Body of pancreas (tissue), 4 donors: ENCODE measurements at regions not wholly inside any gene's neighbourhood (a gene's known extent, or its start where the extent isn't known, plus 50 kb on each side); places are given as distances from the start of the nearest gene placed in this dataset.
"Not testable (repeated sequence)": the region's sequence is repeated elsewhere in the genome, so short reads cannot be mapped to it uniquely, and the experiment has no call there.

Source experiments
- ATAC-seq: fragments of 150-250 bp; one replicate; pipeline ENCODE4 v1.9.1; 2016
- DNase-seq, 4 donors: peaks; one replicate each; pipeline ENCODE4 v3.0.0-alpha.2; 2019
- H3K27ac ChIP-seq, 4 donors: fragments of 200-600 bp; sonication (generic); 1 replicate in 3 of 4; 2 replicates in 1 of 4; pipeline versions ENCODE4 v1.5.1 to v1.6.1; 2016 to 2019; ENCODE audit warnings: mild to moderate bottlenecking in 1 of 4, mixed read lengths in 1 of 4, moderate library complexity in 1 of 4
- H3K27me3 ChIP-seq, 2 donors: fragments of 200-600 bp; sonication (generic); one replicate each; pipeline ENCODE4 v1.6.0; 2016; ENCODE audit warnings: mild to moderate bottlenecking in 1 of 2
- H3K36me3 ChIP-seq, 2 donors: fragments of 200-600 bp; sonication (generic); replicated peaks in 1 of 2; 2 replicates each; pipeline ENCODE4 v1.5.1; 2016; ENCODE audit warnings: low read depth in 2 of 2; ENCODE audit not compliant: insufficient read depth in 1 of 2
- H3K4me1 ChIP-seq: fragments of 200-600 bp; sonication (generic); one replicate; pipeline ENCODE4 v1.6.0; 2016
- H3K4me3 ChIP-seq, 2 donors: fragments of 200-600 bp; sonication (generic); 1 replicate in 1 of 2; 2 replicates in 1 of 2; pipeline ENCODE4 v1.5.1; 2016 to 2019
- H3K9me3 ChIP-seq, 3 donors: fragments of 200-600 bp; sonication (generic); 1 replicate in 2 of 3; 2 replicates in 1 of 3; pipeline ENCODE4 v1.5.1; 2016
- POLR2A ChIP-seq, 3 donors: fragments of 450-650 bp; IDR thresholded peaks; one replicate each; pipeline ENCODE4 v1.6.1; 2016; ENCODE audit warnings: antibody characterized with exemption in 3 of 3, mild to moderate bottlenecking in 2 of 3
- WGBS, 2 donors: methylation state at CpG; one replicate each; pipeline ENCODE4 v1.1.5; 2017; 5-methylcytosine and 5-hydroxymethylcytosine counted together
- intact Hi-C: fragments of 100-400 bp; cut with DNase I; formaldehyde crosslinking; loops from one replicate; pipeline ENCODE4 v1.15.1; 2023
- TF ChIP-seq, protein P1 (sequence below), 7 experiments: fragments of 450-650 bp in 4 of 7; fragments of 200-600 bp in 3 of 7; sonication (generic) in 3 of 7; IDR thresholded peaks; one replicate each; pipeline ENCODE4 v1.5.1; 2016 to 2019; ENCODE audit warnings: antibody characterized with exemption in 7 of 7

DNA sequence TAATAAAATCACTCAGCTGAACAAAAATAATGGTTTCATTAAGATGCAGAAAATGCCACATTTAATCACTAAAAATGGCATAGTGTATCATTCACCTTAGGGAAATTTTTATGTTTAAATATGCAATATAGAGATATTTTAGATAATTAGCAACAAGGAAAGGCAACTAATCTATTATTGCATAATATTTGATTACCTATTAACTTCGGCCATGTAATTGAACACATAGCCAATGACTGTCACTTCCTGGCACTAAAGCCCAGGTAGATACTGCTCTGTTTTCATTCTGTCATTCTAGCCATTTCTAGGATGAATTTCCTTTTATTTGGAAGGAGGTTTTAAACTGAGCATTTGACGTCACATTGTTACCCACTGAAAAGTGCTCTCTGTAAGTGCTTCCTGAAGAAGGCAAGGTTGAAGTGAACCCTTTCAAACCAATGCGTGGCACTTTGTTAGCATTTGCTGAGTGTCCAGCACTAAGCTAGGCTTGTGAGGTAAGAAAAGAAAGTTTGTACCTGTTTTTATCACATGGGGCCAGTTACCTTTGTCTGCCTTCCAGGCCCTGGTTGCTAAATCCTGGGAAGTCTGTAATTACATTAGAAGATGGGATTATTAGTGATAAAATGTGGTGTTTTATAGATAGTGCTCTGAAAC, 67.8 kb upstream of the LSM6 start:
- WGBS, 2 donors, result 50 to 57% methylated on average over 3 of the region's 3 CpGs

DNA sequence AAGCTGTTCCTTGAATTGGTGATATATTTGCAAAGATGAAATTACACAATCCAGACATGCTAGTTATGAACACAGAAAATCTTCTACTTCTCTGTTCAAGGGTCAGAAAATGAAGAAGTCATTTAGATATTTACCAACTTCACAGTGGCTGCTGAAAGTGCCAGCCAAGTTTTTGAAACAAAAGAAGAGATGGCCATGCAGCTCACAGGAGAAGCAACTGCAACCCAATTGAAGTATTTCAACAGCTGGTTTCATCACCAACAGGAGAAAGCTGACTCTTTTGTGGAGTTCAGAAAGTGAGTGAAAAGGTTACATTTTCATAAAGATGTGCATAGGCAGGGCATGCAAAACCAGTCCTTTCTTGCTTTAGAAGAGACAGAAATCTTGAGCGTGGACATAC, 70.1 kb upstream of the LSM6 start:
- no peak for ATAC-seq

More for the DNA sequence above, 67.8 kb upstream of the LSM6 start:
- no peaks in the 10 kb centered on the region for H3K36me3 ChIP-seq
- TF ChIP-seq, protein P1, sequence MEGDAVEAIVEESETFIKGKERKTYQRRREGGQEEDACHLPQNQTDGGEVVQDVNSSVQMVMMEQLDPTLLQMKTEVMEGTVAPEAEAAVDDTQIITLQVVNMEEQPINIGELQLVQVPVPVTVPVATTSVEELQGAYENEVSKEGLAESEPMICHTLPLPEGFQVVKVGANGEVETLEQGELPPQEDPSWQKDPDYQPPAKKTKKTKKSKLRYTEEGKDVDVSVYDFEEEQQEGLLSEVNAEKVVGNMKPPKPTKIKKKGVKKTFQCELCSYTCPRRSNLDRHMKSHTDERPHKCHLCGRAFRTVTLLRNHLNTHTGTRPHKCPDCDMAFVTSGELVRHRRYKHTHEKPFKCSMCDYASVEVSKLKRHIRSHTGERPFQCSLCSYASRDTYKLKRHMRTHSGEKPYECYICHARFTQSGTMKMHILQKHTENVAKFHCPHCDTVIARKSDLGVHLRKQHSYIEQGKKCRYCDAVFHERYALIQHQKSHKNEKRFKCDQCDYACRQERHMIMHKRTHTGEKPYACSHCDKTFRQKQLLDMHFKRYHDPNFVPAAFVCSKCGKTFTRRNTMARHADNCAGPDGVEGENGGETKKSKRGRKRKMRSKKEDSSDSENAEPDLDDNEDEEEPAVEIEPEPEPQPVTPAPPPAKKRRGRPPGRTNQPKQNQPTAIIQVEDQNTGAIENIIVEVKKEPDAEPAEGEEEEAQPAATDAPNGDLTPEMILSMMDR (IDR thresholded peaks at IDR 0.05), result no peak
- TF ChIP-seq POLR2A (IDR thresholded peaks at IDR 0.05), result no peak
- no peaks in the 10 kb centered on the region for H3K27me3 ChIP-seq
- intact Hi-C loops, result no loop called here
- H3K9me3 ChIP-seq, result no peaks in the 10 kb centered on the region
- ATAC-seq (no peak), DNase-seq (no peak)
- H3K27ac ChIP-seq, result no peak overlapping the region
- no peak overlapping the region for H3K4me3 ChIP-seq
- no peaks in the 10 kb centered on the region for H3K4me1 ChIP-seq

DNA sequence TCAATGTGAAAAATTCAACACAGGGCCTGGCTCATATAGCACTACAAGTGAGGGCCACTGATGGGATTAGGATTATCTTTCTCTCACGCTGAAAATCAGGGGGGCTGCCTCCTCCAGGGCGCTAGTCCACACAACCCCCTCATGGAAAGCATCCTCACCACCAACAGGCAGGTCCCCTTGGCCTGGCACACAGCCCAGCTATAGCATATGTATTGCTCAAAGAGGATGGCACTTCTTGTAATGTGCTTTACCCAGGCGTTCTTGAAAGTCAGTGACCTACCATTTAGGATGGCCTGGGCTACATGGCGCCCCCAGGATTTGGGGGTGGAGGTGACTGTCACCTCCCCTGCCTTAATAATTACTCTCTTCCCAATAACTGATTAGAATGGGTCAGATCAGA, 71.0 kb upstream of the LSM6 start:
- no peaks in the 10 kb centered on the region for H3K9me3 ChIP-seq
- TF ChIP-seq, protein P1 (IDR thresholded peaks at IDR 0.05), result no peak
- TF ChIP-seq POLR2A (IDR thresholded peaks at IDR 0.05), result no peak
- H3K36me3 ChIP-seq, result no peaks in the 10 kb centered on the region
- no peaks in the 10 kb centered on the region for H3K4me1 ChIP-seq
- H3K4me3 ChIP-seq, result no peak overlapping the region
- intact Hi-C loops, result no loop called here
- WGBS, 2 donors, result 50 to 55% methylated on average over 4 of the region's 4 CpGs
- no peaks in the 10 kb centered on the region for H3K27me3 ChIP-seq
- DNase-seq, result no peak
- H3K27ac ChIP-seq, result no peak overlapping the region
- ATAC-seq, result no peak

More for the DNA sequence above, 70.1 kb upstream of the LSM6 start:
- Histone ChIP-seq H3K4me3 (no peak overlapping the region), H3K9me3 (no peaks in the 10 kb centered on the region), H3K36me3 (no peaks in the 10 kb centered on the region), H3K27ac (no peak overlapping the region), H3K4me1 (no peaks in the 10 kb centered on the region), H3K27me3 (no peaks in the 10 kb centered on the region)
- TF ChIP-seq, protein P1 (IDR thresholded peaks at IDR 0.05), result no peak
- no peak for TF ChIP-seq POLR2A (IDR thresholded peaks at IDR 0.05)
- peak in 1 of 4 donors; percentile 25 for DNase-seq
- intact Hi-C loops, result no loop called here
- WGBS, 2 donors, result 92 to 95% methylated on average over 1 of the region's 1 CpG

DNA sequence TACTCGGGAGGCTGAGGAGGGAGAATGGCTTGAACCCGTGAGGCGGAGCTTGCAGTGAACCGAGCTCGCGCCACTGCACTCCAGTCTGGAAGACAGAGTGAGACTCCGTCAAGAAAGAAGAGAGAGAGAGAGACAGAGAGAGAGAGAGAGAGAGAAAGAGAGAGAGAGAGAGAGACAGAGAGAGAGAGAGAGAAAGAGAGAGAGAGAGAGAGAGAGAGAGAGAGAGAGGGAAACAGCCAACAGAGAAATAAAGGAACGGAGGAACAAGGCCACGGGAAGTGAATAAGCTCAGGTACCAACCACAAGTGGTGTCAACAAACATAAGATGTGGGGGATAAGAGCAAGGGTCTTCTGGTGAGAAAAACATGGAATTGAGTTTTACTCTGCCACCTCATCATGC, 71.5 kb upstream of the LSM6 start:
- WGBS, 2 donors, result 88 to 90% methylated on average over 9 of the region's 9 CpGs
- intact Hi-C loops, DNase-seq, H3K9me3 ChIP-seq, ATAC-seq, H3K4me1 ChIP-seq, H3K27me3 ChIP-seq, H3K4me3 ChIP-seq, H3K27ac ChIP-seq, H3K36me3 ChIP-seq: not testable (repeated sequence)

DNA sequence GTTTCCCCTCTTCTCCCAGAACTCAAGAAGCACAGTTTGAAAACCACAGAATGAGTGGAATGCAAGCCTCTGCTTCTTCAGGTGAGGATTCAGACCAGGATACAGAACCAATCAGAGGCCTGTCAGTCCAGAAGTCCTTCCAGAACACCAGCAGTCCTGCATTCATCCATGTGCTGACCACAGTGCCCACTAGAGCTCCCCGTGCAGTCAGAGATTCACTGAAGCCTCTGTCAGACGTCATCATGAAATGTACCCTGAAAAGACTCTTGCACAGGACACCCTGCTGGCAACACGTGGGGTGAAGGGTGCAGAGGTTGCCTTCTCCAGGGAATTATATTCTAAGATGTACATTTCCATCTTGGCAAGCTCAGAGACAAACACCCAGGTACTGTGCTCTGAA, 75.9 kb upstream of the LSM6 start:
- no peaks in the 10 kb centered on the region for H3K4me1 ChIP-seq
- ATAC-seq (no peak), DNase-seq (no peak)
- no peaks in the 10 kb centered on the region for H3K9me3 ChIP-seq
- H3K27ac ChIP-seq, result no peak overlapping the region
- no peak overlapping the region for H3K4me3 ChIP-seq
- H3K27me3 ChIP-seq, result no peaks in the 10 kb centered on the region
- intact Hi-C loops, result no loop called here
- WGBS, 2 donors, result 47 to 48% methylated on average over 3 of the region's 3 CpGs
- no peaks in the 10 kb centered on the region for H3K36me3 ChIP-seq
- TF ChIP-seq, protein P1 (IDR thresholded peaks at IDR 0.05), result no peak
- no peak for TF ChIP-seq POLR2A (IDR thresholded peaks at IDR 0.05)
